ENCODE measurements at regions not wholly inside any gene's neighbourhood (a gene's known extent, or its start where the extent isn't known, plus 50 kb on each side); places are given as distances from the start of the nearest gene placed in this dataset.

- H3K36me3 ChIP-seq (ENCODE audit: control insufficient read depth, insufficient read depth, low read length): no peaks in the 10 kb centered on the region
- no peak overlapping the region for H3K27ac ChIP-seq (ENCODE audit: insufficient read depth, low read length)
- no peak for TF ChIP-seq EZH2 (IDR thresholded peaks at IDR 0.05; ENCODE audit: low read length, missing control alignments)
- TF ChIP-seq CTCF (conservative IDR thresholded peaks at IDR 0.05 in 1 of 2, IDR thresholded peaks at IDR 0.05 in 1 of 2; ENCODE audit: low read depth in 1 of 2, low read length in 2 of 2): no peak
- H3K4me1 ChIP-seq (ENCODE audit: control insufficient read depth, extremely low read depth, insufficient read depth, low read length): no peaks in the 10 kb centered on the region
- H3K79me2 ChIP-seq (ENCODE audit: control insufficient read depth, insufficient read depth, low read length): no peaks in the 10 kb centered on the region
- H2AFZ ChIP-seq (ENCODE audit: low read length): no peak overlapping the region
- no peaks in the 10 kb centered on the region for H3K9me3 ChIP-seq (ENCODE audit: control insufficient read depth, insufficient read depth, low read depth, low read length)
- H3K4me3 ChIP-seq (replicated peaks in 1 of 4; ENCODE audit: control extremely low read depth in 1 of 4, insufficient read depth in 1 of 4, low read depth in 3 of 4, low read length in 4 of 4): no peak overlapping the region
- no peak overlapping the region for H3K4me2 ChIP-seq (ENCODE audit: extremely low read depth, insufficient read depth, low read length)
- H4K20me1 ChIP-seq (ENCODE audit: control insufficient read depth, extremely low read depth, insufficient read depth, low read length): no peaks in the 10 kb centered on the region
- no peak overlapping the region for H3K9ac ChIP-seq (ENCODE audit: insufficient read depth, low read length)
- no peaks in the 10 kb centered on the region for H3K27me3 ChIP-seq (ENCODE audit: control insufficient read depth, insufficient read depth, low read length)
- no peak for DNase-seq (ENCODE audit: low read depth in 2 of 2)
Measured at GRCh38 chr7:131139462-131139861, 188.2 kb upstream of the MKLN1 start.

- Histone ChIP-seq H3K4me3 (replicated peaks in 1 of 4; ENCODE audit: control extremely low read depth in 1 of 4, insufficient read depth in 1 of 4, low read depth in 3 of 4, low read length in 4 of 4) (no peak overlapping the region), H3K79me2 (ENCODE audit: control insufficient read depth, insufficient read depth, low read length) (no peaks in the 10 kb centered on the region), H3K27me3 (ENCODE audit: control insufficient read depth, insufficient read depth, low read length) (no peaks in the 10 kb centered on the region), H4K20me1 (ENCODE audit: control insufficient read depth, extremely low read depth, insufficient read depth, low read length) (no peaks in the 10 kb centered on the region), H3K4me2 (ENCODE audit: extremely low read depth, insufficient read depth, low read length) (no peak overlapping the region), H3K4me1 (ENCODE audit: control insufficient read depth, extremely low read depth, insufficient read depth, low read length) (no peaks in the 10 kb centered on the region), H3K36me3 (ENCODE audit: control insufficient read depth, insufficient read depth, low read length) (no peaks in the 10 kb centered on the region), H3K9ac (ENCODE audit: insufficient read depth, low read length) (no peak overlapping the region), H2AFZ (ENCODE audit: low read length) (no peak overlapping the region), H3K9me3 (ENCODE audit: control insufficient read depth, insufficient read depth, low read depth, low read length) (no peaks in the 10 kb centered on the region), H3K27ac (ENCODE audit: insufficient read depth, low read length) (no peak overlapping the region)
- TF ChIP-seq CTCF (conservative IDR thresholded peaks at IDR 0.05 in 1 of 2, IDR thresholded peaks at IDR 0.05 in 1 of 2; ENCODE audit: low read depth in 1 of 2, low read length in 2 of 2): no peak
- TF ChIP-seq EZH2 (IDR thresholded peaks at IDR 0.05; ENCODE audit: low read length, missing control alignments): no peak
- DNase-seq (ENCODE audit: low read depth in 2 of 2): no peak
Measured at GRCh38 chr7:131141443-131141967, 186.2 kb upstream of the MKLN1 start.

- Histone ChIP-seq H4K20me1 (ENCODE audit: control insufficient read depth, extremely low read depth, insufficient read depth, low read length) (no peaks in the 10 kb centered on the region), H3K27ac (ENCODE audit: insufficient read depth, low read length) (no peak overlapping the region), H3K36me3 (ENCODE audit: control insufficient read depth, insufficient read depth, low read length) (no peaks in the 10 kb centered on the region), H3K4me2 (ENCODE audit: extremely low read depth, insufficient read depth, low read length) (no peak overlapping the region), H3K79me2 (ENCODE audit: control insufficient read depth, insufficient read depth, low read length) (no peaks in the 10 kb centered on the region), H3K4me1 (ENCODE audit: control insufficient read depth, extremely low read depth, insufficient read depth, low read length) (no peaks in the 10 kb centered on the region), H3K9ac (ENCODE audit: insufficient read depth, low read length) (no peak overlapping the region), H2AFZ (ENCODE audit: low read length) (no peak overlapping the region), H3K9me3 (ENCODE audit: control insufficient read depth, insufficient read depth, low read depth, low read length) (no peaks in the 10 kb centered on the region), H3K27me3 (ENCODE audit: control insufficient read depth, insufficient read depth, low read length) (no peaks in the 10 kb centered on the region), H3K4me3 (replicated peaks in 1 of 4; ENCODE audit: control extremely low read depth in 1 of 4, insufficient read depth in 1 of 4, low read depth in 3 of 4, low read length in 4 of 4) (no peak overlapping the region)
- TF ChIP-seq CTCF (conservative IDR thresholded peaks at IDR 0.05 in 1 of 2, IDR thresholded peaks at IDR 0.05 in 1 of 2; ENCODE audit: low read depth in 1 of 2, low read length in 2 of 2) (no peak), EZH2 (IDR thresholded peaks at IDR 0.05; ENCODE audit: low read length, missing control alignments) (no peak)
- no peak for DNase-seq (ENCODE audit: low read depth in 2 of 2)
Measured at GRCh38 chr7:131143869-131144268, 183.8 kb upstream of the MKLN1 start.
